NT2/D1 (cell line): ENCODE measurements at regions not wholly inside any gene's neighbourhood (a gene's known extent, or its start where the extent isn't known, plus 50 kb on each side); places are given as distances from the start of the nearest gene placed in this dataset.

Source experiments
- YY1 ChIP-seq: IDR thresholded peaks from 2 replicates; pipeline ENCODE4 v1.6.1; 2011; ENCODE audit not compliant: insufficient read length, insufficient read depth
- ZNF274 ChIP-seq: IDR thresholded peaks from 2 replicates; pipeline ENCODE4 v1.6.1; 2011; ENCODE audit warnings: mild to moderate bottlenecking, low read depth, low read length

- no peak for TF ChIP-seq ZNF274
- TF ChIP-seq YY1, result no peak
Measured at GRCh38 chr17:72065556-72065955, 55.3 kb upstream of the SOX9 start.
